ENCODE measurements at regions not wholly inside any gene's neighbourhood (a gene's known extent, or its start where the extent isn't known, plus 50 kb on each side); places are given as distances from the start of the nearest gene placed in this dataset.

- no peaks in the 10 kb centered on the region for H3K9me3 ChIP-seq (replicated peaks; ENCODE audit: control insufficient read depth, insufficient read depth, low read length)
- FAIRE-seq: no peak
- ChIA-PET POLR2A (no interaction called here), CTCF (interaction anchor here (1.2 kb wide), 1 partner anchor 10 kb away, joined by 3 read pairs; no protein-coding TSS in a partner anchor)
- no peaks in the 10 kb centered on the region for H3K79me2 ChIP-seq (ENCODE audit: control insufficient read depth, insufficient read depth, low read length)
- H3K27ac ChIP-seq (ENCODE audit: insufficient read depth, low read depth, low read length): no peak overlapping the region
- H3K4me3 ChIP-seq (replicated peaks in 1 of 3; ENCODE audit: insufficient read depth in 1 of 3, low read depth in 1 of 3, low read length in 3 of 3): no peak overlapping the region
- H3K36me3 ChIP-seq (ENCODE audit: control insufficient read depth in 2 of 2, extremely low read depth in 1 of 2, insufficient read depth in 2 of 2, low read length in 2 of 2): no peaks in the 10 kb centered on the region
- TF ChIP-seq CTCF (IDR thresholded peaks at IDR 0.05; ENCODE audit: extremely low read depth in 1 of 2, insufficient read depth in 1 of 2, low read depth in 1 of 2, low read length in 2 of 2) (no peak), JUN (IDR thresholded peaks at IDR 0.05; ENCODE audit: borderline replicate concordance, insufficient read depth, insufficient read length, low read depth) (no peak), GATA2 (IDR thresholded peaks at IDR 0.05; ENCODE audit: insufficient read depth, insufficient read length, low read depth, low read length) (no peak)
- no peak for DNase-seq (ENCODE audit: low read depth, low spot score)
- H3K9ac ChIP-seq (replicated peaks; ENCODE audit: extremely low read depth, insufficient read depth, low read length): no peak overlapping the region
- no peak overlapping the region for H3K4me2 ChIP-seq (ENCODE audit: insufficient read depth, low read length)
- intact Hi-C loops (cut with micrococcal nuclease) (no loop called here), dilution Hi-C loops (cut with MboI; ENCODE audit: extremely low pct_ligation_motif_present, low sequenced_read_pairs) (no loop called here)
- H3K27me3 ChIP-seq (ENCODE audit: control insufficient read depth in 2 of 2, insufficient read depth in 2 of 2, low read length in 2 of 2): no peaks in the 10 kb centered on the region
- H4K20me1 ChIP-seq (replicated peaks; ENCODE audit: control insufficient read depth, extremely low read depth, insufficient read depth, low read length): no peaks in the 10 kb centered on the region
- H3K9me1 ChIP-seq (replicated peaks; ENCODE audit: control insufficient read depth, extremely low read depth, insufficient read depth, low read length): no peaks in the 10 kb centered on the region
- BruUV-seq (replicated peaks): no TSS peak
- H2AFZ ChIP-seq (ENCODE audit: low read depth, low read length): no peak overlapping the region
- H3K4me1 ChIP-seq (ENCODE audit: control insufficient read depth, extremely low read depth, insufficient read depth, low read length): no peaks in the 10 kb centered on the region
These were observed 221.7 kb upstream of the NAV3 start for GRCh38 chr12:77609016-77609415.

- no peak for FAIRE-seq
- Histone ChIP-seq H3K27me3 (ENCODE audit: control insufficient read depth in 2 of 2, insufficient read depth in 2 of 2, low read length in 2 of 2) (no peaks in the 10 kb centered on the region), H3K79me2 (ENCODE audit: control insufficient read depth, insufficient read depth, low read length) (no peaks in the 10 kb centered on the region), H3K4me3 (replicated peaks in 1 of 3; ENCODE audit: insufficient read depth in 1 of 3, low read depth in 1 of 3, low read length in 3 of 3) (no peak overlapping the region), H3K9me1 (replicated peaks; ENCODE audit: control insufficient read depth, extremely low read depth, insufficient read depth, low read length) (no peaks in the 10 kb centered on the region), H4K20me1 (replicated peaks; ENCODE audit: control insufficient read depth, extremely low read depth, insufficient read depth, low read length) (no peaks in the 10 kb centered on the region), H3K4me2 (ENCODE audit: insufficient read depth, low read length) (no peak overlapping the region), H3K9ac (replicated peaks; ENCODE audit: extremely low read depth, insufficient read depth, low read length) (no peak overlapping the region), H2AFZ (ENCODE audit: low read depth, low read length) (no peak overlapping the region), H3K4me1 (ENCODE audit: control insufficient read depth, extremely low read depth, insufficient read depth, low read length) (no peaks in the 10 kb centered on the region), H3K27ac (ENCODE audit: insufficient read depth, low read depth, low read length) (no peak overlapping the region), H3K9me3 (replicated peaks; ENCODE audit: control insufficient read depth, insufficient read depth, low read length) (no peaks in the 10 kb centered on the region), H3K36me3 (ENCODE audit: control insufficient read depth in 2 of 2, extremely low read depth in 1 of 2, insufficient read depth in 2 of 2, low read length in 2 of 2) (no peaks in the 10 kb centered on the region)
- DNase-seq (ENCODE audit: low read depth, low spot score): no peak
- ChIA-PET CTCF (interaction anchor here (1.2 kb wide), 1 partner anchor 10 kb away, joined by 3 read pairs; no protein-coding TSS in a partner anchor), POLR2A (no interaction called here)
- TF ChIP-seq FOS (IDR thresholded peaks at IDR 0.05; ENCODE audit: borderline replicate concordance, insufficient read depth, low read length) (no peak), MAX (IDR thresholded peaks at IDR 0.05; ENCODE audit: insufficient read depth, insufficient read length) (no peak), GATA2 (IDR thresholded peaks at IDR 0.05; ENCODE audit: insufficient read depth, insufficient read length, low read depth, low read length) (no peak), POLR2AphosphoS5 (IDR thresholded peaks at IDR 0.05; ENCODE audit: insufficient read depth, low read depth, low read length) (no peak), JUN (IDR thresholded peaks at IDR 0.05; ENCODE audit: borderline replicate concordance, insufficient read depth, insufficient read length, low read depth) (no peak), MYC (IDR thresholded peaks at IDR 0.05; ENCODE audit: low read depth, low read length) (no peak), EZH2 (IDR thresholded peaks at IDR 0.05; ENCODE audit: borderline replicate concordance, low read depth, low read length, severe bottlenecking) (no peak), CTCF (IDR thresholded peaks at IDR 0.05; ENCODE audit: extremely low read depth in 1 of 2, insufficient read depth in 1 of 2, low read depth in 1 of 2, low read length in 2 of 2) (no peak), POLR2A (IDR thresholded peaks at IDR 0.05; ENCODE audit: low read depth, low read length) (no peak)
- dilution Hi-C loops (cut with MboI; ENCODE audit: extremely low pct_ligation_motif_present, low sequenced_read_pairs) (no loop called here), intact Hi-C loops (cut with micrococcal nuclease) (no loop called here)
- no TSS peak for BruUV-seq (replicated peaks)
These were observed 222.3 kb upstream of the NAV3 start for GRCh38 chr12:77608271-77608824.

Measured in endothelial cell of umbilical vein (primary cell).